IMR-90 (cell line): ENCODE measurements at regions not wholly inside any gene's neighbourhood (a gene's known extent, or its start where the extent isn't known, plus 50 kb on each side); places are given as distances from the start of the nearest gene placed in this dataset.

Source experiments
- ATAC-seq: fragments of 200-7000 bp; cut with Tn5 transposase; 2 replicates; pipeline ENCODE4 v1.9.1; 2020; ENCODE audit warnings: low read depth, mild to moderate bottlenecking, moderate library complexity
- BruUV-seq: library from RNA; stranded (reverse); fragments of 400-500 nt; replicated peaks from 2 replicates; lab custom pipeline; 2021; lab: Mats Ljungman, UMichigan
- CTCF ChIA-PET: fragments of 300-600 bp; formaldehyde crosslinking; extraction: SDS; loops from one replicate; lab custom pipeline; 2021; ENCODE audit warnings: antibody characterized with exemption; lab: Yijun Ruan, JAX
- POLR2A ChIA-PET: fragments of 300-600 bp; sonication (Branson Sonifier 250); formaldehyde crosslinking; loops from one replicate; lab custom pipeline; 2022; ENCODE audit warnings: antibody characterized with exemption; ENCODE audit not compliant: unreplicated experiment; lab: Charles Lee
- DNase-seq: peaks from one replicate; pipeline ENCODE4 v3.0.0; 2013
- H2AFZ ChIP-seq: replicated peaks from 2 replicates; pipeline ENCODE3; 2013; ENCODE audit warnings: low read length, mild to moderate bottlenecking; ENCODE audit not compliant: poor library complexity
- H2AK5ac ChIP-seq: 2 replicates; pipeline ENCODE4 v1.6.1; 2013; ENCODE audit warnings: low read depth, low read length, inconsistent platforms
- H2AK9ac ChIP-seq: replicated peaks from 2 replicates; pipeline ENCODE3; 2013; ENCODE audit warnings: mild to moderate bottlenecking, low read depth, low read length, moderate library complexity; ENCODE audit not compliant: poor library complexity
- H2BK120ac ChIP-seq: 2 replicates; pipeline ENCODE4 v1.6.1; 2013; ENCODE audit warnings: low read depth, low read length, inconsistent platforms
- H2BK15ac ChIP-seq: 3 replicates; pipeline ENCODE4 v1.6.1; 2013; ENCODE audit warnings: low read depth, low read length, inconsistent platforms
- H2BK20ac ChIP-seq: 2 replicates; pipeline ENCODE4 v1.6.1; 2013; ENCODE audit warnings: low read depth, mild to moderate bottlenecking, inconsistent platforms, low read length, moderate library complexity
- H2BK5ac ChIP-seq: 2 replicates; pipeline ENCODE4 v1.6.1; 2013; ENCODE audit warnings: mild to moderate bottlenecking, low read depth, low read length, inconsistent platforms; ENCODE audit not compliant: poor library complexity, severe bottlenecking
- H3K14ac ChIP-seq: replicated peaks from 2 replicates; pipeline ENCODE4 v1.6.1; 2013; ENCODE audit warnings: low read depth, low read length, inconsistent platforms
- H3K18ac ChIP-seq: 2 replicates; pipeline ENCODE4 v1.6.1; 2013; ENCODE audit warnings: low read depth, low read length, control low read depth
- H3K23ac ChIP-seq: 2 replicates; pipeline ENCODE4 v1.6.1; 2013; ENCODE audit warnings: low read depth, low read length, inconsistent platforms
- H3K27ac ChIP-seq: 2 replicates; pipeline ENCODE4 v1.5.1; 2013; ENCODE audit warnings: mild to moderate bottlenecking, control low read depth, low read length; ENCODE audit not compliant: insufficient read depth
- H3K27me3 ChIP-seq: 2 replicates; pipeline ENCODE4 v1.6.1; 2013; ENCODE audit warnings: low read length; ENCODE audit not compliant: control insufficient read depth, insufficient read depth
- H3K36me3 ChIP-seq: 2 replicates; pipeline ENCODE4 v1.6.1; 2013; ENCODE audit warnings: low read length, mixed read lengths; ENCODE audit not compliant: control insufficient read depth, insufficient read depth
- H3K4ac ChIP-seq: 2 replicates; pipeline ENCODE4 v1.6.1; 2013; ENCODE audit warnings: low read depth, low read length, inconsistent platforms
- H3K4me1 ChIP-seq: 2 replicates; pipeline ENCODE4 v1.6.1; 2013; ENCODE audit warnings: low read length, mixed read lengths; ENCODE audit not compliant: control insufficient read depth, insufficient read depth
- H3K4me2 ChIP-seq: 2 replicates; pipeline ENCODE4 v1.6.1; 2013; ENCODE audit warnings: low read depth, mild to moderate bottlenecking, control low read depth, low read length, moderate library complexity
- H3K4me3 ChIP-seq: 2 replicates; pipeline ENCODE4 v1.5.1; 2013; ENCODE audit warnings: low read depth, mild to moderate bottlenecking, control low read depth, low read length, moderate library complexity; ENCODE audit not compliant: insufficient read depth
- H3K56ac ChIP-seq: 2 replicates; pipeline ENCODE4 v1.6.1; 2013; ENCODE audit warnings: low read length, inconsistent platforms; ENCODE audit not compliant: insufficient read depth; ENCODE audit errors: extremely low read depth
- H3K79me1 ChIP-seq, 2 experiments: 2 replicates each; pipeline ENCODE4 v1.6.1; 2013; ENCODE audit warnings: low read length in 2 of 2, inconsistent platforms in 1 of 2, low read depth in 1 of 2
- H3K9ac ChIP-seq: 2 replicates; pipeline ENCODE4 v1.6.1; 2013; ENCODE audit warnings: low read depth, low read length, control low read depth
- H3K9me1 ChIP-seq: 2 replicates; pipeline ENCODE4 v1.6.1; 2013; ENCODE audit warnings: low read length, inconsistent platforms; ENCODE audit not compliant: insufficient read depth
- H3K9me3 ChIP-seq: 2 replicates; pipeline ENCODE4 v1.6.1; 2013; ENCODE audit warnings: low read length; ENCODE audit not compliant: control insufficient read depth, insufficient read depth
- H4K20me1 ChIP-seq: 2 replicates; pipeline ENCODE4 v1.6.1; 2013; ENCODE audit warnings: low read length, inconsistent platforms; ENCODE audit not compliant: insufficient read depth
- H4K5ac ChIP-seq: 2 replicates; pipeline ENCODE4 v1.6.1; 2013; ENCODE audit warnings: mild to moderate bottlenecking, low read depth, low read length, control low read depth
- H4K8ac ChIP-seq, 2 experiments: 2 replicates each; pipeline ENCODE4 v1.6.1; 2013; ENCODE audit warnings: low read depth in 2 of 2, low read length in 2 of 2, control low read depth in 1 of 2, inconsistent platforms in 1 of 2
- H4K91ac ChIP-seq: 2 replicates; pipeline ENCODE4 v1.6.1; 2013; ENCODE audit warnings: low read depth, low read length, inconsistent platforms; ENCODE audit not compliant: insufficient read depth
- BHLHE40 ChIP-seq: fragments of 150-350 bp; IDR thresholded peaks from 2 replicates; pipeline ENCODE4 v1.6.1; 2016; ENCODE audit warnings: mild to moderate bottlenecking, low read depth, low read length
- MAFK ChIP-seq: IDR thresholded peaks from 2 replicates; pipeline ENCODE4 v1.6.1; 2012; ENCODE audit warnings: low read depth, low read length, improper control_type of control experiment
- MXI1 ChIP-seq: IDR thresholded peaks from 2 replicates; pipeline ENCODE4 v1.6.1; 2012; ENCODE audit warnings: low read depth, mild to moderate bottlenecking, low read length, moderate library complexity, borderline replicate concordance
- POLR2A ChIP-seq: IDR thresholded peaks from 2 replicates; pipeline ENCODE4 v1.6.1; 2012; ENCODE audit warnings: mild to moderate bottlenecking, low read depth, low read length
- RAD21 ChIP-seq: IDR thresholded peaks from 2 replicates; pipeline ENCODE4 v1.6.1; 2012; ENCODE audit warnings: low read length, improper control_type of control experiment
- RFX5 ChIP-seq: IDR thresholded peaks from 2 replicates; pipeline ENCODE4 v1.8.0; 2012; ENCODE audit warnings: low read depth, mild to moderate bottlenecking, low read length, moderate library complexity
- SMC3 ChIP-seq: fragments of 150-350 bp; IDR thresholded peaks from 2 replicates; pipeline ENCODE4 v1.6.1; 2016; ENCODE audit warnings: low read depth, mild to moderate bottlenecking, antibody characterized with exemption, low read length, moderate library complexity
- WGBS, 2 experiments: methylation state at CpG; one replicate each; pipeline versions ENCODE4 v1.1.5 to v1.1.7; 2013; ENCODE audit warnings: missing lambda C conversion rate in 2 of 2; ENCODE audit not compliant: insufficient read length in 1 of 2; ENCODE audit errors: extremely low coverage in 2 of 2; 5-methylcytosine and 5-hydroxymethylcytosine counted together
- dilution Hi-C: fragments of 300-500 bp; cut with HindIII; formaldehyde crosslinking; loops from one replicate; pipeline ENCODE4 v1.14.3; 2018; ENCODE audit warnings: low sequenced_read_pairs; ENCODE audit not compliant: unreplicated experiment
- in situ Hi-C: fragments of 300-500 bp; cut with MboI; formaldehyde crosslinking; loops from 3 replicates; pipeline ENCODE4 v1.14.3; 2019; ENCODE audit warnings: low sequenced_read_pairs, inconsistent platforms, mixed read lengths
- intact Hi-C: fragments of 100-400 bp; cut with micrococcal nuclease; formaldehyde crosslinking; loops from 2 replicates; pipeline ENCODE4 v1.10.0; 2022
- TF ChIP-seq, protein P1 (sequence below): conservative IDR thresholded peaks from 2 replicates; pipeline ENCODE4 v1.5.1; 2012; ENCODE audit warnings: mild to moderate bottlenecking, low read depth, low read length, improper control_type of control experiment
- TF ChIP-seq, protein P2 (sequence below): fragments of 150-350 bp; IDR thresholded peaks from 2 replicates; pipeline ENCODE4 v1.6.1; 2017; ENCODE audit warnings: mild to moderate bottlenecking, antibody characterized with exemption, low read length, low read depth

DNA sequence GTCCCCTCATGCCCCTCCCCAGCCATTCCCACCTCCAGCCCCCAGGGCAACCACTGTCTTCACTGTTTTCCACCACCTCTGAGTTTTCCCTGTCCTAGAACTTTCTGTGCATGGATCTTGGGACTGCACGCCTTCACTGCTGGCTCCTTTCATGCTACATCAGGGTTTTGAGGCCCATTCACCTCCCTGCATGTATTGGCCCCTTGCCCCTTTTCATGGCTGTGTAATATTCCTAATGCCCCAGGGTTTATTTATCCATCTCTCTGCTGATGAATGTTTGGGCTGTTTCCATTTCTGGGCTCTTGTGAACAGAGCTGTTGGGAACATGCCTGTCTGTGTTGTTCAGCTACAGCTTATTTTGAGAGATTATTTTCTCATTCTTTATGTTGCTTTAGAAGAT, 205.0 kb downstream of the RBFOX3 start:
- BruUV-seq = no TSS peak
- Histone ChIP-seq H2BK15ac (no peak overlapping the region), H3K9me1 (no peaks in the 10 kb centered on the region), H3K4me1 (no peaks in the 10 kb centered on the region), H3K9me3 (peaks cover 2% of the 10 kb centered on the region; the same call in 1 of the 2 replicates), H2BK20ac (no peak overlapping the region), H3K56ac (no peak overlapping the region), H2BK5ac (no peak overlapping the region), H4K20me1 (no peaks in the 10 kb centered on the region), H3K36me3 (no peaks in the 10 kb centered on the region), H3K27ac (no peak overlapping the region), H3K9ac (no peak overlapping the region), H4K91ac (no peak overlapping the region), H3K27me3 (peaks cover 33% of the 10 kb centered on the region), H2BK120ac (no peak overlapping the region), H3K23ac (no peak overlapping the region), H3K79me1 (no peaks in the 10 kb centered on the region), H2AFZ (no peak overlapping the region), H2AK9ac (no peak overlapping the region), H2AK5ac (no peak overlapping the region), H3K4ac (no peak overlapping the region), H3K18ac (no peak overlapping the region), H3K4me3 (no peak overlapping the region), H4K5ac (no peak overlapping the region), H3K4me2 (no peak overlapping the region), H4K8ac (no peak overlapping the region), H3K14ac (no peak overlapping the region)
- DNase-seq (no peak), ATAC-seq (no peak)
- dilution Hi-C loops (no loop called here), in situ Hi-C loops (no loop called here), intact Hi-C loops (no loop called here)
- POLR2A ChIA-PET = no interaction called here
- no CpG with 5 or more reads among the region's 1 CpG for WGBS, 2 experiments
- no peak for TF ChIP-seq RAD21
- TF ChIP-seq RFX5 = no peak
- TF ChIP-seq MXI1 = no peak
- TF ChIP-seq, protein P1, sequence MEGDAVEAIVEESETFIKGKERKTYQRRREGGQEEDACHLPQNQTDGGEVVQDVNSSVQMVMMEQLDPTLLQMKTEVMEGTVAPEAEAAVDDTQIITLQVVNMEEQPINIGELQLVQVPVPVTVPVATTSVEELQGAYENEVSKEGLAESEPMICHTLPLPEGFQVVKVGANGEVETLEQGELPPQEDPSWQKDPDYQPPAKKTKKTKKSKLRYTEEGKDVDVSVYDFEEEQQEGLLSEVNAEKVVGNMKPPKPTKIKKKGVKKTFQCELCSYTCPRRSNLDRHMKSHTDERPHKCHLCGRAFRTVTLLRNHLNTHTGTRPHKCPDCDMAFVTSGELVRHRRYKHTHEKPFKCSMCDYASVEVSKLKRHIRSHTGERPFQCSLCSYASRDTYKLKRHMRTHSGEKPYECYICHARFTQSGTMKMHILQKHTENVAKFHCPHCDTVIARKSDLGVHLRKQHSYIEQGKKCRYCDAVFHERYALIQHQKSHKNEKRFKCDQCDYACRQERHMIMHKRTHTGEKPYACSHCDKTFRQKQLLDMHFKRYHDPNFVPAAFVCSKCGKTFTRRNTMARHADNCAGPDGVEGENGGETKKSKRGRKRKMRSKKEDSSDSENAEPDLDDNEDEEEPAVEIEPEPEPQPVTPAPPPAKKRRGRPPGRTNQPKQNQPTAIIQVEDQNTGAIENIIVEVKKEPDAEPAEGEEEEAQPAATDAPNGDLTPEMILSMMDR = no peak
- TF ChIP-seq, protein P2, sequence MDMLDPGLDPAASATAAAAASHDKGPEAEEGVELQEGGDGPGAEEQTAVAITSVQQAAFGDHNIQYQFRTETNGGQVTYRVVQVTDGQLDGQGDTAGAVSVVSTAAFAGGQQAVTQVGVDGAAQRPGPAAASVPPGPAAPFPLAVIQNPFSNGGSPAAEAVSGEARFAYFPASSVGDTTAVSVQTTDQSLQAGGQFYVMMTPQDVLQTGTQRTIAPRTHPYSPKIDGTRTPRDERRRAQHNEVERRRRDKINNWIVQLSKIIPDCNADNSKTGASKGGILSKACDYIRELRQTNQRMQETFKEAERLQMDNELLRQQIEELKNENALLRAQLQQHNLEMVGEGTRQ = no peak
- TF ChIP-seq POLR2A = no peak
- TF ChIP-seq SMC3 = no peak
- no peak for TF ChIP-seq BHLHE40
- no peak for TF ChIP-seq MAFK
- CTCF ChIA-PET = no interaction called here
